ENCODE measurements at regions not wholly inside any gene's neighbourhood (a gene's known extent, or its start where the extent isn't known, plus 50 kb on each side); places are given as distances from the start of the nearest gene placed in this dataset.

DNA sequence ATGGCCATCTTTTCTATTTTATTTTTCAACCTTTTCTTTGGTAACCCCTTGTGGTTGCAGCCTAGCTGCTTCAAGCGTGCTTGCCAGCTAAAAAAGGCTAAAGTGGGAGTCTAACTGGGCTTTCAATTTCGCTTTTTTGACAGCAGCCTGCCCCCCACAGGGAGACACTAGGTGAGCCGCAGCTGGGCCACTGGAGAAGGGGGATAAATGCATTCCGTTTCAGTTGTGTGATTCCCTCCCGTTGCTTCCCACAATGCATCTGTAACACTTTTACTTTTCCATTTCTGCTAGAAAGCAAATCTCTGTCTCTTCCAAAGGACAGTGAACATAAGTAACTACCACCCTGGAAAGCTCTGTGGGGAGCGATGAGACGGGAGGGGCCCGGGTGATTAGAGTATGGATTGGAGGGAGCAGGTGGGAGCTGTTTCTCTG, 86.3 kb upstream of the RAPGEF2 start:
- Histone ChIP-seq H3K36me3 (no peaks in the 10 kb centered on the region), H3K27ac (no peak overlapping the region), H3K4me1 (no peaks in the 10 kb centered on the region), H3K4me3 (no peak overlapping the region), H3K27me3 (no peaks in the 10 kb centered on the region), H3K9me3 (no peaks in the 10 kb centered on the region)
- no peak for DNase-seq (ENCODE audit: extremely low spot score in 2 of 2)
- TF ChIP-seq, protein P1, sequence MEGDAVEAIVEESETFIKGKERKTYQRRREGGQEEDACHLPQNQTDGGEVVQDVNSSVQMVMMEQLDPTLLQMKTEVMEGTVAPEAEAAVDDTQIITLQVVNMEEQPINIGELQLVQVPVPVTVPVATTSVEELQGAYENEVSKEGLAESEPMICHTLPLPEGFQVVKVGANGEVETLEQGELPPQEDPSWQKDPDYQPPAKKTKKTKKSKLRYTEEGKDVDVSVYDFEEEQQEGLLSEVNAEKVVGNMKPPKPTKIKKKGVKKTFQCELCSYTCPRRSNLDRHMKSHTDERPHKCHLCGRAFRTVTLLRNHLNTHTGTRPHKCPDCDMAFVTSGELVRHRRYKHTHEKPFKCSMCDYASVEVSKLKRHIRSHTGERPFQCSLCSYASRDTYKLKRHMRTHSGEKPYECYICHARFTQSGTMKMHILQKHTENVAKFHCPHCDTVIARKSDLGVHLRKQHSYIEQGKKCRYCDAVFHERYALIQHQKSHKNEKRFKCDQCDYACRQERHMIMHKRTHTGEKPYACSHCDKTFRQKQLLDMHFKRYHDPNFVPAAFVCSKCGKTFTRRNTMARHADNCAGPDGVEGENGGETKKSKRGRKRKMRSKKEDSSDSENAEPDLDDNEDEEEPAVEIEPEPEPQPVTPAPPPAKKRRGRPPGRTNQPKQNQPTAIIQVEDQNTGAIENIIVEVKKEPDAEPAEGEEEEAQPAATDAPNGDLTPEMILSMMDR (IDR thresholded peaks at IDR 0.05) = no peak
- no peak for TF ChIP-seq POLR2AphosphoS5 (IDR thresholded peaks at IDR 0.05; ENCODE audit: insufficient read depth in 1 of 2, low read depth in 1 of 2)
- TF ChIP-seq POLR2A (IDR thresholded peaks at IDR 0.05) = no peak
- intact Hi-C loops (cut with DNase I) = no loop called here

DNA sequence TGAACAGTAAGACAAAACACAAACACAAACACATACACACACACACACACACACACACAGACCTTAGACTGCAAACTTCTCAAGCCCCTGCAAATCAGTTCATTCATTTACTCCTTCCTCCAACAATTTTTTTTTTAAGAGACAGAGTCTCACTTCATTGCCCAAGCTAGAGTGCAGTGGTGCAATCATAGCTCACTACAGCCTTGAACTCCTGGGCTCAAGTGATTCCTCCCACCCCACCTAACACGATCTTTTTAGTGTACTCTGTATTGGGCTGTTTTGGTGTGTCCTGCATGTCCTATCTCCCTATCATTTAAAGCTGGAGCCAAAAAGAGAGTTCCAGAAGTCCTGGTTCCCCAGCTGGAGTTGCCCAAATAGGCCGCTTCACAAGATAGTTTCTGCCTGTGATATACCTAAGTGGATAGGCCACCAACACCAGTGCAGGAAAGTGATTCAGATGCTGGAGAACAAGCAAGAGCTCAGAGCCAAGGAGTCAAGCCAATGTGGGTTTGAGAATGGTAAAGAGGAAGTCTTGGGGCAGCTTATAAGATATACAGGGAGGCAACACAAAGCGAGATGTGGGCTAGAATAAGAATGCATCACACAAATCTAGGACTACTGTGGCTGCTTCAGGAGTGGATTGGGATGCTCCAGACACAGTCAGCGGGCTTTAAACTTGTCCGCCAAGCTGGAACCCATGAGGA, 85.4 kb upstream of the RAPGEF2 start:
- H3K27ac ChIP-seq = no peak overlapping the region

DNA sequence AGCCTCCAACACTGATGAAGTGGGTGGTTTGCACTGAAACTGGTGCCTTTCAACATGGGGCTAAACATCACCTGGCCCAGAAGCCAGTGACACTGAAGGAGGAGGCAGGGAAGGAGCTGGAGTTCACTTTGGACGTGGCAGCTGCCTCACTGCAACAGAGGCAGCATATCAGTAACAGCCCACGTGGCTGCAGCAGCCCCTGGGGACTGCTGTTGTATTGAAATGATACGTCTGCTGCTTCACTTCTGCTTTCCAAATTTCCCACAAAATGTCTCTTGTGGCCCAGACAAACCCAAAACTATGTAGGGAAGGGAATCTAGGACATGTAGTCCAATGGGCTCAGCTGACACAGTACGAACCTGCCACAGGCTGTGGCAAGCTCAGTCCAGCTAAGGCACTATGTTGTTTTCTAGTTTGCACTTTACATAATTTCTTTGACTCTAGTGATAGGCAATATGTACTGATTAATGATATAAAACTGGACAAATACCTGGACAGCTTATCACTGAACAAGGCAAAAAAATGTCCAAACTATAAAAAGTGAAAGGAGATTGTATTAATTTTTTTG, 84.7 kb upstream of the RAPGEF2 start:
- Histone ChIP-seq H3K36me3 (no peaks in the 10 kb centered on the region), H3K4me1 (no peaks in the 10 kb centered on the region), H3K4me3 (no peak overlapping the region), H3K27me3 (no peaks in the 10 kb centered on the region), H3K27ac (no peak overlapping the region), H3K9me3 (no peaks in the 10 kb centered on the region)
- no peak for DNase-seq (ENCODE audit: extremely low spot score in 2 of 2)
- intact Hi-C loops (cut with DNase I) = no loop called here
- TF ChIP-seq POLR2AphosphoS5 (IDR thresholded peaks at IDR 0.05; ENCODE audit: insufficient read depth in 1 of 2, low read depth in 1 of 2) (no peak), POLR2A (IDR thresholded peaks at IDR 0.05) (no peak)
- TF ChIP-seq, protein P1 (IDR thresholded peaks at IDR 0.05) = no peak

More for the DNA sequence above, 85.4 kb upstream of the RAPGEF2 start:
- DNase-seq (ENCODE audit: extremely low spot score in 2 of 2) = no peak
- no peaks in the 10 kb centered on the region for H3K4me1 ChIP-seq
- H3K9me3 ChIP-seq = no peaks in the 10 kb centered on the region
- no peaks in the 10 kb centered on the region for H3K27me3 ChIP-seq
- TF ChIP-seq, protein P1 (IDR thresholded peaks at IDR 0.05) = no peak
- TF ChIP-seq POLR2A (IDR thresholded peaks at IDR 0.05) = no peak
- no peak for TF ChIP-seq POLR2AphosphoS5 (IDR thresholded peaks at IDR 0.05; ENCODE audit: insufficient read depth in 1 of 2, low read depth in 1 of 2)
- intact Hi-C loops (cut with DNase I) = no loop called here
- H3K4me3 ChIP-seq = no peak overlapping the region
- H3K36me3 ChIP-seq = no peaks in the 10 kb centered on the region

DNA sequence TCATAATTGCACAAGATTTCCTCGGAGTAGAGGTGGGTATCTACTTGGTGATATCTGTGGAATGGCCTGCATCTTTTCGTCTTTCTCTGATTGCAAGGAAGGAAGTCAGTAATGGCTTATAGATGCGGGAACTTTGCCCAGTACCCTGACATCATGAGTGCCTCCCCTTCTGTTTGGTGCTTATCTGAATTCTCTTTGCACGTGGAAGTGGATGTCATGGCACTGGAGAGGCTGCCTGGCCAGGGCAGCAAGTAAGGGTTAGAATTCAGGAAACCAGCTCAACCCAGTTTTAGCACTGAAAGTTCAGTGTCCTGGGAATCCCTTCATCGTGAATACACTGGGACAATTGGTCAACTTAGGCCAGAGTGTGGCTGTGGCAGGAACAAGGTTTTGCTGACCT, 83.5 kb upstream of the RAPGEF2 start:
- intact Hi-C loops (cut with DNase I) = no loop called here
- TF ChIP-seq, protein P1 (IDR thresholded peaks at IDR 0.05) = no peak
- TF ChIP-seq POLR2AphosphoS5 (IDR thresholded peaks at IDR 0.05; ENCODE audit: insufficient read depth in 1 of 2, low read depth in 1 of 2) (no peak), POLR2A (IDR thresholded peaks at IDR 0.05) (no peak)
- no peak for DNase-seq (ENCODE audit: extremely low spot score in 2 of 2)

More for the DNA sequence above, 83.5 kb upstream of the RAPGEF2 start:
- Histone ChIP-seq H3K27me3 (no peaks in the 10 kb centered on the region), H3K27ac (no peak overlapping the region), H3K36me3 (no peaks in the 10 kb centered on the region), H3K4me1 (no peaks in the 10 kb centered on the region), H3K4me3 (no peak overlapping the region), H3K9me3 (no peaks in the 10 kb centered on the region)

Data from vagina (tissue), 2 donors.